HG03342 (cell line): ENCODE measurements at regions not wholly inside any gene's neighbourhood (a gene's known extent, or its start where the extent isn't known, plus 50 kb on each side); places are given as distances from the start of the nearest gene placed in this dataset.

Experiments used
- ATAC-seq: cut with Tn5 transposase; IDR thresholded peaks from one replicate; pipeline ENCODE4 v1.9.1; 2021; ENCODE audit warnings: mild to moderate bottlenecking, moderate library complexity; ENCODE audit not compliant: unreplicated experiment

GRCh38 chr18:67568166-67568565, 51.6 kb upstream of the DSEL start:
- ATAC-seq = no peak
